ENCODE measurements at regions not wholly inside any gene's neighbourhood (a gene's known extent, or its start where the extent isn't known, plus 50 kb on each side); places are given as distances from the start of the nearest gene placed in this dataset.

DNA sequence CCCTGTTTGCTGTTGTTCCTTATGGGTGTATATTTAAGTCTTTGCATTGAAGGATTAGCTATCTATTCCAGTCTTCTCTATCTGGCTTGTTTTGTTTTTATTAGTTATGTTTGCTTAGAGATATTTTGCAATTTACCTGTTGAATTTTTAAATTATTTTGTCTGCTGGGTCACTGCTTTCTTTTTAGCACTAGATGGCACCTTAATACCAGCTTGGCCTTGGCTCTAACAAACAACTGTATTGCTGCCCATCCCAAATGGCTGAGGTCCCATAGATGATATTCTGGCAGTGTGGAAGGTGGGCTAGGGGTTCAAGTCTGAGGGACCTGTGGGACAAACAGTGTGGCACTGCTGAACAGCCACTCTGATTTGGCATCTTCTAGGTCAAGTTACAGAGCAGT is 144.0 kb upstream of the FBXO33 start:
- Histone ChIP-seq H3K9ac (ENCODE audit: low read length) (no peak overlapping the region), H3K4me1 (ENCODE audit: low read length) (no peaks in the 10 kb centered on the region), H3K4me3 (ENCODE audit: low read length) (no peak overlapping the region), H3K79me2 (ENCODE audit: low read length) (no peaks in the 10 kb centered on the region), H3K4me2 (ENCODE audit: low read depth, low read length, poor library complexity, severe bottlenecking) (no peak overlapping the region), H3K9me2 (replicated peaks; ENCODE audit: insufficient read depth, low read length) (no peaks in the 10 kb centered on the region), H3K27ac (ENCODE audit: low read length) (no peak overlapping the region), H3K9me3 (ENCODE audit: low read length) (no peaks in the 10 kb centered on the region), H3K36me3 (ENCODE audit: insufficient read depth, low read length) (no peaks in the 10 kb centered on the region), H2AFZ (ENCODE audit: low read length) (no peak overlapping the region), H3K27me3 (ENCODE audit: low read length) (no peaks in the 10 kb centered on the region), H4K20me1 (ENCODE audit: insufficient read depth, low read depth, low read length) (no peaks in the 10 kb centered on the region)
- peak; percentile 45 for DNase-seq

DNA sequence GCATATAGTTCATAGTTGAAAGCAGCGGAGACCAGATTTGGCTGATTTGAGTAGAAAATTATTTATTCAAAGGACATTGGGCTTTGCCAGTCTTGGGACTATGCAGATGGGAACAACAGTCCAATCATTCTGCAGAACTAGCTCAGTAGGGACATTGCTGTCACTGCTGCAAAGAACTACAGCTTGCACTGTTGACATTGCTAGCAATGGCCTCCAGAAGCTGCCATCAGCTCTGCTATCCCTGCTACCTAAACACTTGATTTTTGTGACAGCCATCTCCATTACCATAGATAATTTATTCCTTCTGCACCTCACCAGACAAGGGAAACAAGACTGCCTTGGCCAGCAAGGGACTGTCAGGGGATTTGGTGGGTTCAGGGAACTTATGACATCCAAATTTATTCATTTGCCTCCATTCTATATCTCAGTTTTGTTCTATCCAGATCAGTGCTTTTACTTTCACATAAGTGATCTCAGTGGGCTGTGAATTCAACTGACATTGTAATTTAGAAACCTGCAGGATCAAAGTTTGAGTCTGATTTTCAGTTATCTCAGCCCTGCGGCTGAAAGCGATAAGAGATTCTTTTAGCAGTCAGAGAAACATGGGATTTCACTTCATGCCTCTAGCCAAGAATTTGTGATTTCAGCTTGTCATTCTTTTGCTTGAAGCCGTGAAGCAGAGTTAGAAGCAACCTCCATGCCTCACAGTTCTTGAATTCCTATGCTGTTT is 136.7 kb upstream of the FBXO33 start:
- no peak overlapping the region for H3K4me3 ChIP-seq (ENCODE audit: low read length)
- no peaks in the 10 kb centered on the region for H3K27me3 ChIP-seq (ENCODE audit: low read length)
- no peak overlapping the region for H3K4me2 ChIP-seq (ENCODE audit: low read depth, low read length, poor library complexity, severe bottlenecking)
- DNase-seq, result no peak
- no peaks in the 10 kb centered on the region for H3K9me2 ChIP-seq (replicated peaks; ENCODE audit: insufficient read depth, low read length)
- no peaks in the 10 kb centered on the region for H4K20me1 ChIP-seq (ENCODE audit: insufficient read depth, low read depth, low read length)
- no peak overlapping the region for H3K9ac ChIP-seq (ENCODE audit: low read length)
- H3K36me3 ChIP-seq (ENCODE audit: insufficient read depth, low read length), result no peaks in the 10 kb centered on the region
- no peak overlapping the region for H2AFZ ChIP-seq (ENCODE audit: low read length)
- no peaks in the 10 kb centered on the region for H3K79me2 ChIP-seq (ENCODE audit: low read length)
- H3K27ac ChIP-seq (ENCODE audit: low read length), result no peak overlapping the region
- H3K4me1 ChIP-seq (ENCODE audit: low read length), result no peaks in the 10 kb centered on the region
- no peaks in the 10 kb centered on the region for H3K9me3 ChIP-seq (ENCODE audit: low read length)

DNA sequence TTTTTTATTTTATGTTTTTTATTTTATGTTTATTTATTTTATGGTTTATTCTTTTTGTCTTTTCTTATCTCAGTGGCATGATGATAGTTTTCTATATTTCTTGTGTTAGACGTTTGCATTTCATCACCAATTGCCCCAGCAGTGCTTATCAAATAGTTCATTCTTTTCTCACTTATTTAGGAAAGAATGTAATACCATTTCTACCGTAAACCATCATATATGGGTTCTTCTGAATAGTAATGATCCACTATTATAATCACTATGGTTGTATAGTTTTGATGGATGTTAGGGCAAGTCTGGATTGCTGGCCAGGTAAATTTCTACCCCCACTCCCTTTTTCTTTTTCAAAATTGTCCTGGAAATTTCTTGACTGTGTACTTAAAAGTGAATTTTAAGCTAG is 134.6 kb upstream of the FBXO33 start:
- Histone ChIP-seq H3K9me2 (replicated peaks; ENCODE audit: insufficient read depth, low read length) (no peaks in the 10 kb centered on the region), H3K9ac (ENCODE audit: low read length) (no peak overlapping the region), H3K4me2 (ENCODE audit: low read depth, low read length, poor library complexity, severe bottlenecking) (no peak overlapping the region), H3K36me3 (ENCODE audit: insufficient read depth, low read length) (no peaks in the 10 kb centered on the region), H3K4me3 (ENCODE audit: low read length) (no peak overlapping the region), H3K27me3 (ENCODE audit: low read length) (no peaks in the 10 kb centered on the region), H3K27ac (ENCODE audit: low read length) (no peak overlapping the region), H3K9me3 (ENCODE audit: low read length) (no peaks in the 10 kb centered on the region), H3K4me1 (ENCODE audit: low read length) (no peaks in the 10 kb centered on the region), H4K20me1 (ENCODE audit: insufficient read depth, low read depth, low read length) (no peaks in the 10 kb centered on the region), H3K79me2 (ENCODE audit: low read length) (no peaks in the 10 kb centered on the region), H2AFZ (ENCODE audit: low read length) (no peak overlapping the region)
- DNase-seq, result no peak

DNA sequence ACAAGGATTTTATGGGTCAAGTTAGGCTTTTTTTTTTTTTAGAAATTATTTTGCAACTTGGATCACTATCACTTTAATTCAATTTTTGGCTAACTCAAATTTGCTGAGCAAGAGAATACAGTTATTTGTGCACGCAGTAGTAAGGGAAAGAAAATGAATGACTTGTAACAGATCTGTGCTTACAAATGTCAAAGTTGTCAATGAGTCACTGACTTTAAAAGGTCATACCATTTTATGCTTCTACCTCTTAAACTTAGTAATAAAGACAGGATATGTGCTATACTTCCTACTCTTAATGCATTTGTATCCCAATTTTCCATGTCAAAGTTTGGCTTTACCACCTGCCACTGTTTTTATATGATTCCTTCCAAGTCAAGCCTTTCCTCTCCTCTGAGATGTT is 131.1 kb upstream of the FBXO33 start:
- H4K20me1 ChIP-seq (ENCODE audit: insufficient read depth, low read depth, low read length), result no peaks in the 10 kb centered on the region
- DNase-seq, result no peak
- no peak overlapping the region for H3K27ac ChIP-seq (ENCODE audit: low read length)
- no peak overlapping the region for H3K9ac ChIP-seq (ENCODE audit: low read length)
- no peaks in the 10 kb centered on the region; the same call in 1 of the 2 replicates for H3K9me3 ChIP-seq (ENCODE audit: low read length)
- H3K9me2 ChIP-seq (replicated peaks; ENCODE audit: insufficient read depth, low read length), result no peaks in the 10 kb centered on the region
- no peak overlapping the region for H3K4me2 ChIP-seq (ENCODE audit: low read depth, low read length, poor library complexity, severe bottlenecking)
- H2AFZ ChIP-seq (ENCODE audit: low read length), result no peak overlapping the region
- H3K79me2 ChIP-seq (ENCODE audit: low read length), result no peaks in the 10 kb centered on the region
- no peaks in the 10 kb centered on the region for H3K36me3 ChIP-seq (ENCODE audit: insufficient read depth, low read length)
- H3K27me3 ChIP-seq (ENCODE audit: low read length), result no peaks in the 10 kb centered on the region
- no peaks in the 10 kb centered on the region for H3K4me1 ChIP-seq (ENCODE audit: low read length)
- H3K4me3 ChIP-seq (ENCODE audit: low read length), result no peak overlapping the region

DNA sequence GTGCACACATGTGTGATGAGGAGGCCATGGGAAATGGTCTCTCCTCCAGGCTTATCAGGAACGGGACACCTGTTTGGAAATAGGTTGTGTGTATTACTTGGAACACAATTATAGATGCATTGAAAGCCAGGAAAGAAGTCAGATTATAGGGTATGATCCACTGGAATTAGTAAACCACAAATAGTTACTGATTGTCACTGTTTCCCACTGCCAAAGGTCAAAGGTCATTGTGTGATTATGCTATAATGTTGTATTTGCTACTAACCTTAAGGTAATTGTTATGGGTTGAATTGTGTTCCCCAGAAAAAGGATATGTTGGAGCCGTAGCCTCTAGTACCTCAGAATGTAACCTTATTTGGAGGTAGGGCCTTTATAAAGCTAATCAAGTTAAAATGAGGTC is 129.9 kb upstream of the FBXO33 start:
- Histone ChIP-seq H4K20me1 (ENCODE audit: insufficient read depth, low read depth, low read length) (no peaks in the 10 kb centered on the region), H3K9me2 (replicated peaks; ENCODE audit: insufficient read depth, low read length) (no peaks in the 10 kb centered on the region), H2AFZ (ENCODE audit: low read length) (no peak overlapping the region), H3K27me3 (ENCODE audit: low read length) (no peaks in the 10 kb centered on the region), H3K79me2 (ENCODE audit: low read length) (no peaks in the 10 kb centered on the region), H3K36me3 (ENCODE audit: insufficient read depth, low read length) (no peaks in the 10 kb centered on the region), H3K4me2 (ENCODE audit: low read depth, low read length, poor library complexity, severe bottlenecking) (no peak overlapping the region), H3K27ac (ENCODE audit: low read length) (no peak overlapping the region), H3K9ac (ENCODE audit: low read length) (no peak overlapping the region), H3K4me3 (ENCODE audit: low read length) (no peak overlapping the region), H3K4me1 (ENCODE audit: low read length) (no peaks in the 10 kb centered on the region), H3K9me3 (ENCODE audit: low read length) (no peaks in the 10 kb centered on the region; the same call in 1 of the 2 replicates)
- DNase-seq, result no peak

DNA sequence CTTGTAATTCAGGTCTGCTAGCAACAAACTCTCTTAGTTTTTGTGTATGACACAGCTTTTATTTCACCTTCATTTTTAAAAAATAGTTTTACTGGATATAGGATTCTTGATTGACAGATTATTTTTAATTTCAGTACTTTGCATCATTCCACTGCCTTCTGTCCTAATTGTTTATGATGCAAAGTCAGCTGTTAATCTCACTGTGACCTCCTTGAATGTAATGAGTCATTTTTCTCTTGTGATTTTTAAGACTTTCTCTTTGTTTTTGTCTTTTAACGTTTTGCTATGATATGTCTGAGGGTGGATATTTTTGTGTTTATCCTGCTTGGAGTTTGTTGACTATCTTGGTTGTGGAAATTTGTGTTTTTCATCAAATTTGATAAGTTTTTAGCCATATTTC is 126.3 kb upstream of the FBXO33 start:
- H3K9ac ChIP-seq (ENCODE audit: low read length), result no peak overlapping the region
- H3K4me2 ChIP-seq (ENCODE audit: low read depth, low read length, poor library complexity, severe bottlenecking), result no peak overlapping the region
- H3K36me3 ChIP-seq (ENCODE audit: insufficient read depth, low read length), result no peaks in the 10 kb centered on the region
- H3K79me2 ChIP-seq (ENCODE audit: low read length), result no peaks in the 10 kb centered on the region
- no peaks in the 10 kb centered on the region for H4K20me1 ChIP-seq (ENCODE audit: insufficient read depth, low read depth, low read length)
- no peaks in the 10 kb centered on the region for H3K9me2 ChIP-seq (replicated peaks; ENCODE audit: insufficient read depth, low read length)
- H3K27ac ChIP-seq (ENCODE audit: low read length), result no peak overlapping the region
- no peaks in the 10 kb centered on the region for H3K27me3 ChIP-seq (ENCODE audit: low read length)
- H3K9me3 ChIP-seq (ENCODE audit: low read length), result no peaks in the 10 kb centered on the region; the same call in 1 of the 2 replicates
- H2AFZ ChIP-seq (ENCODE audit: low read length), result no peak overlapping the region
- H3K4me1 ChIP-seq (ENCODE audit: low read length), result no peaks in the 10 kb centered on the region
- DNase-seq, result no peak
- no peak overlapping the region for H3K4me3 ChIP-seq (ENCODE audit: low read length)

DNA sequence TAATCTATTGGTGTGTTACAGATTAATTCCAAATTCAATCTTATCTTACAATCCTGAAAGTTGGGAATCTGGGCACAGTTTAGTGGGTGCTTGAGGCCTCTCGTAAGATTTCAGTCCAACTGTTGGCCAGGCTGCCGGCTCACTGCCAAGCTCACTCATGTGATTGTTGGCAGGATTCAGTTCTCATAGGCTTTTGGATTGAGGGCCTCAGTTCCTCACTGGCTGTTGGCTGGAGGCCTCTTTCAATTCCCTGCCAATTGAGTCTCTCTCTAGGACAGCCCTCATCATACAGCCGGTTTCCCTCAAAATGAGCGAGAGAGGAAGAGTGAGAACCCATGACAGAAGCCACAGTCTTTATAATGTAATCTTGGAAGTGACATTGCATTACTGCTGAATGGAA is 123.5 kb upstream of the FBXO33 start:
- no peaks in the 10 kb centered on the region for H4K20me1 ChIP-seq (ENCODE audit: insufficient read depth, low read depth, low read length)
- no peaks in the 10 kb centered on the region for H3K27me3 ChIP-seq (ENCODE audit: low read length)
- DNase-seq, result no peak
- no peaks in the 10 kb centered on the region for H3K4me1 ChIP-seq (ENCODE audit: low read length)
- H3K27ac ChIP-seq (ENCODE audit: low read length), result no peak overlapping the region
- no peak overlapping the region for H2AFZ ChIP-seq (ENCODE audit: low read length)
- no peak overlapping the region for H3K4me3 ChIP-seq (ENCODE audit: low read length)
- H3K9ac ChIP-seq (ENCODE audit: low read length), result no peak overlapping the region
- H3K36me3 ChIP-seq (ENCODE audit: insufficient read depth, low read length), result no peaks in the 10 kb centered on the region
- no peaks in the 10 kb centered on the region; the same call in 1 of the 2 replicates for H3K9me3 ChIP-seq (ENCODE audit: low read length)
- H3K9me2 ChIP-seq (replicated peaks; ENCODE audit: insufficient read depth, low read length), result no peaks in the 10 kb centered on the region
- H3K79me2 ChIP-seq (ENCODE audit: low read length), result no peaks in the 10 kb centered on the region
- no peak overlapping the region for H3K4me2 ChIP-seq (ENCODE audit: low read depth, low read length, poor library complexity, severe bottlenecking)

DNA sequence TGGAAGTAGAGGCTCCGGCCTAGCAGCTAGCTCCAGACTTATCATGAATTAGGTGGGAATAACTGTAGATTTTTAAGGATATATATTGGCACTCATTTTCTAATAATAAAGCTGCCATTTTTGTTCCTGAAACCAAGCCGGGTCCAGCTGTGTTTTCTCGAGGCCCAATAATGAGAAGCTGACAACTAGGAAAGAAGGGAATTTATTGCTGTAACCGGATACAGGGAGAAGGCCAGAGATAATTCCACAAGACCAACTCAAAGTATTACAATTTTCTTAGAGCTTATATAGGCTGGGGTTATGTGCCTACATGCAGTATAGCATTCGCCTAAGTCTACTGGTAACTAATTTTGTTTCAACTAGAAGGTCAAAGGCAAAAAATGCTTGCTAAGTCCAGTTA is 122.3 kb upstream of the FBXO33 start:
- Histone ChIP-seq H3K79me2 (ENCODE audit: low read length) (no peaks in the 10 kb centered on the region), H3K27ac (ENCODE audit: low read length) (no peak overlapping the region), H3K9me2 (replicated peaks; ENCODE audit: insufficient read depth, low read length) (no peaks in the 10 kb centered on the region), H4K20me1 (ENCODE audit: insufficient read depth, low read depth, low read length) (no peaks in the 10 kb centered on the region), H3K9me3 (ENCODE audit: low read length) (no peaks in the 10 kb centered on the region; the same call in 1 of the 2 replicates), H3K36me3 (ENCODE audit: insufficient read depth, low read length) (no peaks in the 10 kb centered on the region), H3K4me3 (ENCODE audit: low read length) (no peak overlapping the region), H3K4me1 (ENCODE audit: low read length) (no peaks in the 10 kb centered on the region), H2AFZ (ENCODE audit: low read length) (no peak overlapping the region), H3K27me3 (ENCODE audit: low read length) (no peaks in the 10 kb centered on the region), H3K4me2 (ENCODE audit: low read depth, low read length, poor library complexity, severe bottlenecking) (no peak overlapping the region), H3K9ac (ENCODE audit: low read length) (no peak overlapping the region)
- DNase-seq, result no peak

Measured in Karpas-422 (cell line).